SU-DHL-6 (cell line): ENCODE measurements at regions not wholly inside any gene's neighbourhood (a gene's known extent, or its start where the extent isn't known, plus 50 kb on each side); places are given as distances from the start of the nearest gene placed in this dataset.

Experiments
- CTCF ChIP-seq: fragments of 200-600 bp; sonication (generic); IDR thresholded peaks from one replicate; pipeline ENCODE4 v1.5.1; 2017; ENCODE audit warnings: antibody characterized with exemption, mild to moderate bottlenecking, low read length, moderate library complexity; ENCODE audit not compliant: insufficient read depth, poor library complexity, severe bottlenecking
- EZH2phosphoT487 ChIP-seq: fragments of 200-600 bp; sonication (generic), shearing (Covaris generic); conservative IDR thresholded peaks from 2 replicates; pipeline ENCODE4 v1.6.1; 2018; ENCODE audit warnings: mild to moderate bottlenecking, antibody characterized with exemption, low read length, moderate library complexity, mixed read lengths

DNA sequence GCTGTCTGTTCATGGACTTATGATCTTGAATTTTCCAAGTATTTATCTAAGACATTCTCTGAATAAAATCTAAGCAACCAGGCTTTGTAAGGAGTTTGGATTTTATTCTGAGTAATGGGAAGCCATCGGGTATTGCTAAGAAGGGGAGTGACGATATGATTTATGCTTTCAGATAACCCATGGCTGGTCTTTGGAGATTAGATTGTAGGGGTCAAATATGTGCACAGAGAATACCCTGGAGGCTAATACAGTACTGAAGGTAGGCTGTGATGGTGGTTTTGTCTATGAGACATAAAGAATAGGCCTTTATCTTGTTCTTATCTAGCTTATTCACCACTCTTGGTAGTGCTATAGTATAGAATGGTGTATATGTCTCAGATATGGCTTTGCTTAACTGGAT is 60.0 kb upstream of the C5orf46 start:
- TF ChIP-seq CTCF = no peak
- no peak for TF ChIP-seq EZH2phosphoT487
